ENCODE measurements at regions not wholly inside any gene's neighbourhood (a gene's known extent, or its start where the extent isn't known, plus 50 kb on each side); places are given as distances from the start of the nearest gene placed in this dataset.

DNA sequence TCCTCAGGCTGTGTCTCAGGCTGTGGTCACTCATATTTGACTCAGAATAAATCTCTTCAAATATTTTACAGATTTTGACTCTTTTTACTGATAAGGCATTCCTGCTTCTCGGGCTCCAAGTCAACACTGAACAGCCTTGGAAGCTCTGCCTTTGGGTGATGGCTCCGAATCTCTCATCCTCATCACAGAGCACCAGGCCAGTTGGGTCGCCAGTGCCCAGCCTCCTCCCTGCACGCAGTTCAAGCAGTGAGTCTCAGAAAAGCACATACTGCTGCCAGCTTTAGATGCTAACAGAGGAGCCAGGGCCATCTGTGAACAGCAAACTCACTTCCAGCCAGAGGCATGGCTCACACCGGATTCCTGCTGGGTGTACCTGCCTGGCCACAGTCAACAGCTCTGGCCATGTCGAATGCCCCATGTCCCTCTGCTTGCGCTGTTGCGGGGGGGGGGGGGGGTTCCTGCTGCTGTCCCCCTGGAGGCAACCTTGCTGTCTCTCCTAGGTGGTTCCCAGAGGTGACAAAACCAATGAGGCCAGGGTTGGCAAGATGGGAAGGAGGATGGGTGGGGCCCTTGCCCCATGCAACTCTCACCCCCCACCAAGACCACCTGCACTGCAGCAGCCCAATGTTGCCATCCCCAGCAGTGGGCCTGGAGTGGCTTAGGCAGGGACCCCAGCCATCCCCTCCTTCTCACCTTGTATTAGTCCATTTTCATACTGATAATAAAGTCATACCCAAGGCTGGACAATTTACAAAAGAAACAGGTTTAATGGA lies 248.8 kb downstream of the ERMARD start:
- no peak for DNase-seq (ENCODE audit: low read depth, low spot score)

DNA sequence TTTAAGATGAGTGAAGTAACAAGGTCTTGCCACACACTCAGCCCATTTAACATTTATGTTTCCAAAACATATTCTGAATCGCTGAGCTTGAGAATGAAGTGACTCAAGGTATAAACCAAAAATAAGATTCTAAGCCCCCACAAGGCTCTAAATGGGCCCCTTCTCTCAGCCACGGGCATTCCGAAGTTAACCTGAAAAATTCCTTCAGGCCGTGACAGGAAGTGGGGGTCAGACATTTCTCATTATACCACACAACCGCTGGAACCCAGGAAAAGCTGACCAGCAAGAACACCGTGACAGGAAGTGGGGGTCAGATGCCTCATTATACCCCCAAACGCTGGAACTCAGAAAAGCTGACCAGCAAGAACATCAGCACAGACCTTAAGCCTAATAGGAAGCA lies 247.9 kb downstream of the ERMARD start:
- DNase-seq (ENCODE audit: low read depth, low spot score) = no peak

DNA sequence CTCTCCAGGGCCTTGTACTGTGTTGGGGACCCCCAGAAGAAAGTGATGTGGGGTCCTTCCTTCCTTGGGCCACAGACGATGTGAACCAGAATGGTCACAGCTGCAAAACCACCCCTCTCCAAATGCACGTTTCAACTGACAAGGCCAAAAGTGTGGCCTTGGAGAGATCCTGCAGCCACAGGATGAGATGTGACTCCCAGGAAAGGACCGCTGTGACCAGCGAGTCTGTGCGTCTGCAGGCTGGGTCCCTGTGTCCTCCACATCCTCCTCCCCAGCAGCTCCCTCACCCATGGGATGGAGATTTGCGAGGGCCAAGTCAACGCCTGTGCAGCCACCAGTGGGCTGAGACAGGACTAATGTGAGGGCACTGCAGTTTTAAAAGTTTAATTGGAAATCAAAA lies 247.0 kb downstream of the ERMARD start:
- DNase-seq (ENCODE audit: low read depth, low spot score) = no peak

DNA sequence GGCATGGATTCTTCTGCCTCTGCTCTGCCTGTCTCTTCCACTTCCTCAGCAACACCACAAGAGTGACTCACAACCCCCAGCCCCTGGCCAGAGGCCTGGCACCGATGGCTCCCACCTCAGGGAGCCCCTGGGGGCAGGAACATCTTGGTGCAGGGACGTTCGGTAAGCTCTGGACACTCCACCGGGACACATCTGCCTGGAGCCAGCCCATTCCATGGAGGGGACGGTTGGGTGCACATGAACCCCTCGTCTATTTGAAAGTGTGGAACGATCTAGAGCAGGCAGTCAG lies 246.5 kb downstream of the ERMARD start:
- no peak for DNase-seq (ENCODE audit: low read depth, low spot score)

DNA sequence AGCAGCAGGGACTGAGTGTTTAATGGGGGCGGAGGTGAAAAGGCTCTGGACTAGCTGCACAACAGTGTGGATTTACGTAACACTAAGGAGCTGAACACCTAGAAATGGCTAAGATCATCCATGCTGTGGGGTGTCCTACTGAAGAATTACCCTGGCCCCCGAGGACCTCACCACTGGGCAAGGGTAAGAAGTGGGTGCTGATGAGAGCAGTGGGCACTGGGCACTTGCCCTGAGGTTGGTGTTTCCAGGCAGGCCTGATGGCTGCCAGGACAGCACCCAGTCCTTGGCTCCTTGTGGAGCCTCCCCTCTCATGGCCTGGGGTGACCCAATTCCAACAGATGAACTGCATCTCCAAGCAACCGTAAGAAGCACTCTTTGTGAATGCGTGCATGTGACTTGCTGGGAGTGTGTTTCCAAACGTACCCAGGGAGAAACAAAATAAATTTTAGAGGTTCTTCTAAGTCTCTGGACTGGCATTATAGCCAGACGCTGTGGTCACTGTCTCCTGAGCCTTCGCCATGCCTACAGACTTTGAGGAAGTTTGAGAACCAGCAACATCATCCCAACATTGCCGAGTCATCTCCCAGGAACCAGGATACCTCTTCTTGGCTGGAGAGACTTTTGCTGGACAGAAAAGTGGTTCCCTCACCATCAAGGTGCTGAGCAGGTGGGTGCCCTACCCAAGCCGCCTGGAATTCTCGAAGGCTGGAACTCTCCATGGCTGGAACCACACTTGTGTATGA lies 245.9 kb downstream of the ERMARD start:
- no peak for DNase-seq (ENCODE audit: low read depth, low spot score)

DNA sequence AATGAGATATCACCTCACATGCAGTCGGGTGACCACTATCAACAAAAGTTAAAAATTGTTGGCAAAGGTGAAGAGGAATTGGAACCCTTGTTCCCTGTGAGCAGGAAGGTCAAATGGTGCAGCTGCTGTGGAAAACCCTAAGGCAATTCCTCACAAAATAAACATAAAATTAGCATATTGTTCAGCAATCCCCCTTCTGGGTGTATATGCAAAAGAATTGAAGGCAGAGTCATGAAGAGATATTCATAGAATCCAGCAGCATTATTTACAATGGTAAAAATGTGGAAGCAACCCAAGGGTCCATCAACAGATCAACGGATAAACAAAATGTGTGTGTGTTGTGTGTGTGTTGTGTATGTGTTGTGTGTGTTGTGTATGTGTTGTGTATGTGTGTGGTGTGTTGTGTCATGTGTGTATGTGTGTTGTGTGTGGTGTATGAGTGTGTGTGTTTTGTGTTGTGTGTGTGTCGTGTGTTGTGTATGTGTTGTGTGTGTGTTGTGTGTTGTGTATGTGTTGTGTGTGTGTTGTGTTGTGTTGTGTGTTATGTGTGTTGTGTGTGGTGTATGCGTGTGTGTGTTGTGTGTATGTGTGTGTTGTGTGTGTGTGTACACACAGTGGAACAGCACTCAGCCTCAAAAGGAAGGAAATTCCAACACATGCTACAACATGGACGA lies 245.1 kb downstream of the ERMARD start:
- DNase-seq (ENCODE audit: low read depth, low spot score) = no peak

DNA sequence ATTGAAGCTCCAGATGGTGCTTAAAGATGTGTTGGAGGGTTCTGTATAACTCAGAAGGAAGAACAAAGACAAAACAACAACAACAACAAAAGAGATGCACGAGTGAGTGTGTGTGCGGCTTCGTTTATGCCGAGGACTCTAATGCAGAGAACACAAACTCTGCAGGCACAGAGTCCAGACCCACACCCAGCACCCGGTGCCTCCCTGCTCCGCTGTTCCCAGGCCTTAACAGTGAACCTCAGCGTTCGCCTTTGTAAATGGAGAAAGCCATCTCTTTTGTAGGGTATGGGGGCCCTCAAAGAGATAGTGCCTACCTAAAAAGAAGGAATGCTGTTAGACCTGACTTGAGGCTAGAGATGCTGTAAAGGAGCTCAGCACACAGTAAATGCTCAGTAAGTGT lies 243.3 kb downstream of the ERMARD start:
- no peak for DNase-seq (ENCODE audit: low read depth, low spot score)

DNA sequence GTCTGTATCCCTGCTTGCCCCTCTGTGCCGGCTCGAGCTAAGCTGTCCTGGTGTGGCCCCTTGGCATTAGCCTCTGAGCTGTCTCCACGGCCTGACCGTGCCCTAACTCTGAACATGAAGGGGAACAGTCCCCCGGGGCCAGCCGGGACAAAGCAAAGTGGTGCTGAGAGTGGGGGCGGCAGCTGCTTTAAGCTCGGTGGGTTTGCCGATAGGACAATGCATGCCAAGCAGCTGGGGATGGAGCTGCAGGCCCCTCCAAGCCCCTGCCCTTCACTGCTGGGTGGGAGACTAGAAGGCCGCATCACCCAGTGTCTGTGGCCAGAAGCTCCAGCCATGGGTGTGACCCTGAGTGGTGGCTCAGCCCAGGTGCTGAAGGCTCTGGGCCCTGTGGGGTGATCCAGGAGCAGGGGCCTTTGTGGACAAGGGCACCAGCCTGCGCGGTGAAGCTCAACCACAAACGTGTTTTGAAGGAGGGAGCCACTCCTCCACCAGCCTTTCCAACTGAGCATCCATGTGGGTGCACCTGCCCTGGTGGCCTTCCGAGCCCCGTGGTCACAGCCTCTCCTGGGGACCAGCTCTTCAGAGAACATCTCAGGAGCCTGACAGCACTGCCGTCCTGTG lies 242.5 kb downstream of the ERMARD start:
- DNase-seq (ENCODE audit: low read depth, low spot score) = no peak

DNA sequence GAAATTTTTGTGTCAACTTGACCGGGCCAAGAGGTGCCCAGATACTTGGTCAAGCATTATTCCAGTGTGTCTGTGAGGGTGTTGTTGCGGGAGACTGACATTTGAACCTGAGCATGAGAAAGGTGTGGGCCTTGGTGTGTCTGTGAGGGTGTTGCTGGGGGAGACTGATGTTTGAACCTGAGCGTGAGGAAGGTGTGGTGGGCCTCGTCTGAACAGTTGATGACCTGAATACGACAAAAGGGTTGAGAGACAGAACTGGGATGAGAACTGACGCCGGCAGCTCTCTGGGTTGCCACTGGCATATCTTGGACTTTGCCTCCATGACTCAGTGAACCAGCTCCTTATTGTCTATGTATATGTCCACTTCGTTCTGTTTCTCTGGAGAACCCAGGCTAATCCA lies 240.5 kb downstream of the ERMARD start:
- DNase-seq (ENCODE audit: low read depth, low spot score) = no peak

DNA sequence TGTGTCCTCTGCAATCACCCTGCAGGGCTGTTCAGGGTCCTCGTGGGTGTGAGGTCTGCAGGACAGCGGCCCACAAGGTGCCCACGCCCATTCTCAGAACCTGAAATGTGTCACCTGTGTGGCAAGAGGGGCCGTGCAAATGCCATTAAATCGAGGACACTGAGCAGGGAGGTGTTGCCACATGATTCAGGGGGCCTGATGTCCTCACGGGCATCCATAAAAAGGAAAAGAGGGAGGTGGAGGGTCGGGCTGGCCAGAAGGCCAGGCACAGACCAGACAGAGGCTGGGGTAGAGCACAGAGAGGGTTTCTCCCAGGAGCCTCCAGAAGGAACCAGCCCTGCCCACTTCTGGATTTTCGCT lies 239.6 kb downstream of the ERMARD start:
- DNase-seq (ENCODE audit: low read depth, low spot score) = no peak

DNA sequence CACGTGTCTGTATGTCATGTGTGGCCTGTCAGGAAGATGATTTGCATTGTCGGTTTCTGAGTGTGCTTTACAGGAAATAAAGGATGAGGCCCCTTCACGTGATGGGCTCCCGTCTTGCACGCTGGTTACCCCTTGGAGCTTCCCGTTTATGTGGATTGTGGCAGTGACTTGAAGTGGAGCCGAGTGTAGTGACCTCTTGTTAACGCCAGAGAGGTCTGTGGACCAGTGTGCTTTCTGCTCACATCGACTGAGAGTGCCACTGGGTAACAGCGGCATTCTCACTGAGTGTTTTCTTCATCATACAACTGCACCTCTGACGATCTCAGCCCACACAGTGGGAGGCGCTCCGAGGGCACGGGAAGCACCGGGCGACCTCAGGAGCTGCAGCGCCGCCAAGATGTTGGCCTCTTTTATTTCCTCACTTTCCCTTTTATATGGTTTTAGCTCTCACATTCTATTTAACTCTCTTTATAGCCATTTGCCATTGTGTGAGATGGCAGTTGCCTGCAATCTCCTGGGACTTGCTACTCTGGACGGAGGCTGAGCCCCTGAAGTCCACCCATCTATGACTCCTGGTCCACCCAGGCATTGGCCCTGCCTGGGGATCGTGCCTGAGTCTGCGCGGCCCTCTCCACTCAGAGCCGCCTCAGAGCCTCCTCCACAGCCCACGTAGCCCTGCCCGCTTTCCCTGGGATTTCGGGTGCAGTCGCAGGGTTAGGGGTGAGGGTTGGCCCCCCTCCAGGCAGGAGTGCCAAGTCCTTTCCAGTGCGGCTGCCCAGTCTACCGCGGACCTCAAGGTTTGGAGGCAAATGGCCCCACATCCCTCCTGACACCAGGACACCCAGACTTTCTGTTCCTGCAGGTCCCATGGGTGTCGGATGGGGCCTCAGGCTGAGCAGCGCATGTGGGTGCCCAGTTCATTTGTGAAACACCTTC lies 238.9 kb downstream of the ERMARD start:
- no peak for DNase-seq (ENCODE audit: low read depth, low spot score)

DNA sequence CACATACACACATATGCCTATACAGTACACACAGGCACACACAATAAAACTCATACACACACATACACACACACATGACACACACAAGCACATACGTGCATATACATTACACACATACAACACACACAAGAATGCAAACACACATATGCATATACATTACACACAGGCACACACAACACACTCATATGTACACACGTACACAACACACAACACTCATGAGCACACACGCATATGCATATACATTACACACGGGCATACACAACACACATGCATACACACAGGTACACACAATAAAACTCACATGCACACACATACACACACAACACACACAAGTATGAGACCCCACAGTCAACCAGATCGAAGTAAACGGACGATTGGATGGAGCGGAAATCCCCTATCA lies 238.2 kb downstream of the ERMARD start:
- DNase-seq (ENCODE audit: low read depth, low spot score) = no peak

DNA sequence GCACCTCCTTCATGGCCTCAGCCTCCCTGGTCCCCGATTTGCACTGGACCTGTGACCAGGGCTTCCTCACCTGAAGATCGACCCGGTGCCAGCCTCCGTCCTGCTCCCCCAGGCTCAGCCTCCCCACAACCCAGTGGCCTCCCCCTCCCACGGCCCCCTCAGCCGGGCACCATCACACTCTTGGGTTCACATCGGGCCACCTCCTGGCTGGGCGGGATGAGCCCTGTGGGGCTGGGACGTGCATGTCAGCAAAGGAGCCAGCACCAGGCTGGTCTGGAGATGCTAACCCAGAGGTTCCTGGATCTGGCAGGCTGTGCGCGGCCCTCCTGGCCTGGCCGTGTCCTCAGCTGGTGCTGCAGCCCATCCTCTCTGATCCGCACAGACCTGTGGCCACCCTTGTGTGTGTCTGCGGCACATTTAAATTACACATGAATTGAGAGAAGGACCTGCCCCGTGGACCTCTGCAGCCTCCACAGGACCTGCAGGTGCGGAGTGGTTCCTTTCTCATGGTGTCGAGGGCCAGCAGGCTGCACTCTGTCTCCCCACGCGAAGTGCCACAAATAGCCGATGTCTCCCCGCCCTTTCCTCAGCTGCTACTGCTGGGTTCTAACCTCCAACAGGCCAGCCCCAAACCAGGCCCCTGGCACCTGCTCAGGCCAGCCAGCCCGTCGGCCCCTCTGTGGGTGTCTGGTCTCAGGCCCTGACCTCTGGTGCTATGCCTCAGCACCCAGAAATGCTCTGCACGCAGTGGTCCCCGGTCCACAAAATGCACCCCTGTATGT lies 237.5 kb downstream of the ERMARD start:
- no peak for DNase-seq (ENCODE audit: low read depth, low spot score)

DNA sequence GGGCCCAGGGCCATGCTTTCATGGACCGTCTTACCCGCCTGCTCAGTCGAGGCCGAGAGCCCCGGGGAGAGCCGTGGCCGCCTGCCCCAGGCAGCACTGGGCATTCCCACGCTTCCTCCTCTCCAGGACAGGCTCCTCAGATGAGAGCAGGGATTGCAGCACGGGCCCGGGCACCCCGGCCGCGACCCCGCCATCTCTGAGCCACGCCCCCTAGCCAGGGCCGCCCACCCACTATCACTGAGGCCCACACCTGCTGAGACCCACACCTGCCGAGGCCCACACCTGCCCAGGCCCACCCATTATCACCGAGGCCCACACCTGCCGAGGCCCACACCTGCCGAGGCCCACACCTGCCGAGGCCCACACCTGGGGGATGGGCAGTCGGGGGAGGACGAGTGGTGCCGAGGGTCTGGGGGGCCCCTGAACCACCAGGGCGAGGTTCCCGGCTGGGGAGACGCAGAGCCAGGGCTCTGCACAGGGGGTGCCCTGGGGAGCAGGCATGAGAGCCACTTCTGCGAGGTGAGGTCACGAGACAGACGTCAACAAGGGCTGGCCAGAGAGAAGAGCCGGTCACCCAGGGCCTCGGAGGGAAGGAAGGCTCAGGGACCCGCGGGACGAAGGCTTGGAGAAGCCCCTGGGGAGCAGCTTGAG lies 235.6 kb downstream of the ERMARD start:
- DNase-seq (ENCODE audit: low read depth, low spot score) = no peak

DNA sequence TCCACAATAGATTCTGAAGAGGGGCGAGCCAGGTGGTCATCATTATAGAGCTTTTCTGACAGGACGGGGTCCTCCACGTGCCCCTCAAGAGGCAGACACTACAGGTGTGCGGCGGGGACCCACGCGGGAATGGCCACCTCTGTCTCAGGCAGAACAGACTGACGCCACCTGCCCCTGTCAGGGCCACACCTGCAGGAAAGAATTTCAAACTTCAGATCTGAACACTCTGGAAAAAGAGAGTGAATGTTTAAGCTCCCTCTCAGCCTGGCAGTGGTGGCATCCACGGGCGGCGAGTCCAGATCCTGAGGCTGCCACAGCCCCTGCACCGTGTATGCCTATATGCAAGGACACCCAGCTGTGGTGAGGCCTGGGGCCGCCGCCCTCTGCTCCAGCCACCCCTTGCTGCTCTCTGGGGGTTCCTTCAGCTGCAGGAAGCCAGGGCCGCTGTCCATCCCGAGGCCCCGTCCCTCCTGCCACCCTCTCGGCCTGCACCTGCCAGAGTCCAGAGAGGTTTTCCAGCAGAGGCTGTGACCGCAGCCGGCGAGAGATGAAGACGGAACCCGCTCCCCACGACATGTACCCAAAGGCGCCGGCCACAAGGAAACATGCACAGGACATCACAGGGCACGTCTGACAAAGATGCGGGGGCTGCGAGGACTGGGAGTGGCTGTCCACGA lies 234.9 kb downstream of the ERMARD start:
- no peak for DNase-seq (ENCODE audit: low read depth, low spot score)

DNA sequence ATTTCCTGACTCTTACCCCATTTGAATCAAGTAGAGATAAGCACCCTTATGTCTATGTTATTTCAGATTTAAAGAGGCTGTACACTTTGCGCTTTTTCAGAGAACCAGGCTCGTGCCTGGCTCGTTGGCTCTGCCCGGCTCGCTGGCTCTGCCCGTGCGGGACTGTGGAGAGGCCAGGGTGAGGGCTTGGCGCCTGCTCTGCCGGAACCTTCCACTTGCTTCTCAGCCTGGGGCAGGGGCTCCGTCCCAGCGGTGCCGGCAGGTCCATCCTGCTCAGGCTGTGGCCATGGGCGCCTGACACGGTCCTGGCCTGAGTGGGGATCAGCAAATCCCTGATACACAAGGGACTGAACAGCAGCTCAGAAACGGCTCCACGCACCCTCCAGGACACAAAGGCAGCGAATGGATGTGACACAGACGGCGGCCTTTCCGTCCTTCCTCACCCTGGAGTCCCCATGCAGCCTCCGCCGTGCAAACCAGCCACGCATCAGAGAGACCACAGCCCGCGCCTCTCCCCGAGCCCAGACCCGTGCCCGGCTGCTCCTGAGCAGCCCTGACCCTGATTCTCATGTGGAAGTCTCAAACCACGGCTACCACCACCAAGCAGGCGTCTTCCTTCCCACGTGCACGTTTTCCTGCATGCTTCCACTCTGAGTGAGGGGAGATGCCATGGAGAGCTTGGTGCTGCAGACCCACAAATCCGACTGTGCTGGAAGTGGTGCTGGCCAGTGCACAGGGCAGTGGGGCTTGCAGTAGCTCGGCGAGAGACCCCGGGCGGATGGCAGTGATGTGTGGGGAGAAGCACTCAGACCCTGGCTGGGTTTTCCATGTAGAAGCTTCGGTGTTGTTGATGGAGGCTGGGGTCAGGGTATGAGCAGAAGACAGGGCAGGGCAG lies 233.9 kb downstream of the ERMARD start:
- no peak for DNase-seq (ENCODE audit: low read depth, low spot score)

DNA sequence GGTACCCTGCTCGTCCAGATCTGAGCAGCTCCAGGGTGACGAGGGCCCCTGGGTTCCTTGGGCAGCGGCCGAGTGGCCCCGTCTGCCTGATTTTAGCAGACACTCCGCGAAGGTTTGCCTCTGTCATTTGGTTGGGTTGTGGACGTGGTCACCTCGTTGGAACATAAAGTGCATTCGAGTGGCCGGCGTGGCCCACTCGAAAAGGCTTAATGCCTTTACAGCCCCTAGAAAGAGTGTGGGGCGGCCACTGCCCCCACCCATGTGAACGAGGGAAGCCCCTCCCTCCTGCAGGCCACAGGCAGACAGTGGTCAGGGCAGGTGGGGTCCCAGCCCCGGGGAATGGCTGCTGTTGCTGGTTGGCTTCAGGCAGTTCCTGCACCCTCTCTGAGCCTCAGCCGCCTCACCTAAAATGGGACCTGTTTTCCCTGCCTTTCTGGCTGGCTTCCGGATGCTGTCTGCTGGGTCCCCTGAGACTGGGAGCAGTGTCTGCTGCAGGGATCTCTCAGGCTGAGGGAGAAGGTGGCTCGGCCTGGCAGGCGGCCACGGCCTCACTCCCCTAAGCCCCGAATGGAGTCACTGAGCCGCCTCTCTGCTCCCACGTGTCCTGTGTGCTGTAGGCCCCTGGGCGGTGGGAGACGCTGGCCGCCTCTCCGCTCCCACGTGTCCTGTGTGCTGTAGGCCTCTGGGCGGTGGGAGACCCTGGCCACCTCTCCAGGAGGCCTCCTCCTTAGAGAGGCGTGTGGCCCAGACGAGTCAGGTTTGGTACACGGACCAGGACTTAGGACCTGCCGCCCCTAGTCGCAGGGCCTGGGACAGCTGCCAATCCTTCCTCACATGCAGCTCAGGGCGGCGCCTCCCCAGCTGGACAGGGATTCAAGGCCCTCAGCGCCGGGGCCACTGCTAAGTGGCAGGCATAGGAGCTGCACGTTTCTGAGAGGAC lies 233.0 kb downstream of the ERMARD start:
- no peak for DNase-seq (ENCODE audit: low read depth, low spot score)
